H1 (cell line): ENCODE measurements at regions not wholly inside any gene's neighbourhood (a gene's known extent, or its start where the extent isn't known, plus 50 kb on each side); places are given as distances from the start of the nearest gene placed in this dataset.

Experiments used
- TF ChIP-seq, protein P1 (sequence below): fragments of 300-600 bp; sonication (generic); IDR thresholded peaks from 2 replicates; pipeline ENCODE4 v1.7.1; 2012; ENCODE audit warnings: low read length, moderate library complexity, mild to moderate bottlenecking, inconsistent platforms; ENCODE audit not compliant: insufficient replicate concordance

DNA sequence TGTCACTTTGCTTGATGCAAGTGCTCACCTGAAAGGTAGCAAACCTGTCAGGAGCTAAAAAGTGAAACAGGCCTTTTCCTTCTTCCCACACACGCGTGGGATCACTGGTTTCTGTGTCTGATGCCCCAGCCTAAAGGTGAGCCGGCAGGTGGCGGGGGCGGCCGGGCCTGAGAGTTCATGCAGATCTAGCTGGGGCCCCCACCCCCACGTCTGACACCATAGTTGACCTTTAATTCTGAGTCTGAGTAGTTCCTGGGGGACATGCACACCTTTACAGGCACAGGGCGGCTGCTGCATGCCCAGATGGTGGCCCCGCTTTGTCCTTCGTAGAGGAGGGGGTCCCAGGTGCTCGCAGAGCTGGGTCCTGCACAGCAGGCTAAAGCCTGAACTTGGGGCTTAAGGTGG is 345.3 kb downstream of the TEX29 start (continued):
- TF ChIP-seq, protein P1, sequence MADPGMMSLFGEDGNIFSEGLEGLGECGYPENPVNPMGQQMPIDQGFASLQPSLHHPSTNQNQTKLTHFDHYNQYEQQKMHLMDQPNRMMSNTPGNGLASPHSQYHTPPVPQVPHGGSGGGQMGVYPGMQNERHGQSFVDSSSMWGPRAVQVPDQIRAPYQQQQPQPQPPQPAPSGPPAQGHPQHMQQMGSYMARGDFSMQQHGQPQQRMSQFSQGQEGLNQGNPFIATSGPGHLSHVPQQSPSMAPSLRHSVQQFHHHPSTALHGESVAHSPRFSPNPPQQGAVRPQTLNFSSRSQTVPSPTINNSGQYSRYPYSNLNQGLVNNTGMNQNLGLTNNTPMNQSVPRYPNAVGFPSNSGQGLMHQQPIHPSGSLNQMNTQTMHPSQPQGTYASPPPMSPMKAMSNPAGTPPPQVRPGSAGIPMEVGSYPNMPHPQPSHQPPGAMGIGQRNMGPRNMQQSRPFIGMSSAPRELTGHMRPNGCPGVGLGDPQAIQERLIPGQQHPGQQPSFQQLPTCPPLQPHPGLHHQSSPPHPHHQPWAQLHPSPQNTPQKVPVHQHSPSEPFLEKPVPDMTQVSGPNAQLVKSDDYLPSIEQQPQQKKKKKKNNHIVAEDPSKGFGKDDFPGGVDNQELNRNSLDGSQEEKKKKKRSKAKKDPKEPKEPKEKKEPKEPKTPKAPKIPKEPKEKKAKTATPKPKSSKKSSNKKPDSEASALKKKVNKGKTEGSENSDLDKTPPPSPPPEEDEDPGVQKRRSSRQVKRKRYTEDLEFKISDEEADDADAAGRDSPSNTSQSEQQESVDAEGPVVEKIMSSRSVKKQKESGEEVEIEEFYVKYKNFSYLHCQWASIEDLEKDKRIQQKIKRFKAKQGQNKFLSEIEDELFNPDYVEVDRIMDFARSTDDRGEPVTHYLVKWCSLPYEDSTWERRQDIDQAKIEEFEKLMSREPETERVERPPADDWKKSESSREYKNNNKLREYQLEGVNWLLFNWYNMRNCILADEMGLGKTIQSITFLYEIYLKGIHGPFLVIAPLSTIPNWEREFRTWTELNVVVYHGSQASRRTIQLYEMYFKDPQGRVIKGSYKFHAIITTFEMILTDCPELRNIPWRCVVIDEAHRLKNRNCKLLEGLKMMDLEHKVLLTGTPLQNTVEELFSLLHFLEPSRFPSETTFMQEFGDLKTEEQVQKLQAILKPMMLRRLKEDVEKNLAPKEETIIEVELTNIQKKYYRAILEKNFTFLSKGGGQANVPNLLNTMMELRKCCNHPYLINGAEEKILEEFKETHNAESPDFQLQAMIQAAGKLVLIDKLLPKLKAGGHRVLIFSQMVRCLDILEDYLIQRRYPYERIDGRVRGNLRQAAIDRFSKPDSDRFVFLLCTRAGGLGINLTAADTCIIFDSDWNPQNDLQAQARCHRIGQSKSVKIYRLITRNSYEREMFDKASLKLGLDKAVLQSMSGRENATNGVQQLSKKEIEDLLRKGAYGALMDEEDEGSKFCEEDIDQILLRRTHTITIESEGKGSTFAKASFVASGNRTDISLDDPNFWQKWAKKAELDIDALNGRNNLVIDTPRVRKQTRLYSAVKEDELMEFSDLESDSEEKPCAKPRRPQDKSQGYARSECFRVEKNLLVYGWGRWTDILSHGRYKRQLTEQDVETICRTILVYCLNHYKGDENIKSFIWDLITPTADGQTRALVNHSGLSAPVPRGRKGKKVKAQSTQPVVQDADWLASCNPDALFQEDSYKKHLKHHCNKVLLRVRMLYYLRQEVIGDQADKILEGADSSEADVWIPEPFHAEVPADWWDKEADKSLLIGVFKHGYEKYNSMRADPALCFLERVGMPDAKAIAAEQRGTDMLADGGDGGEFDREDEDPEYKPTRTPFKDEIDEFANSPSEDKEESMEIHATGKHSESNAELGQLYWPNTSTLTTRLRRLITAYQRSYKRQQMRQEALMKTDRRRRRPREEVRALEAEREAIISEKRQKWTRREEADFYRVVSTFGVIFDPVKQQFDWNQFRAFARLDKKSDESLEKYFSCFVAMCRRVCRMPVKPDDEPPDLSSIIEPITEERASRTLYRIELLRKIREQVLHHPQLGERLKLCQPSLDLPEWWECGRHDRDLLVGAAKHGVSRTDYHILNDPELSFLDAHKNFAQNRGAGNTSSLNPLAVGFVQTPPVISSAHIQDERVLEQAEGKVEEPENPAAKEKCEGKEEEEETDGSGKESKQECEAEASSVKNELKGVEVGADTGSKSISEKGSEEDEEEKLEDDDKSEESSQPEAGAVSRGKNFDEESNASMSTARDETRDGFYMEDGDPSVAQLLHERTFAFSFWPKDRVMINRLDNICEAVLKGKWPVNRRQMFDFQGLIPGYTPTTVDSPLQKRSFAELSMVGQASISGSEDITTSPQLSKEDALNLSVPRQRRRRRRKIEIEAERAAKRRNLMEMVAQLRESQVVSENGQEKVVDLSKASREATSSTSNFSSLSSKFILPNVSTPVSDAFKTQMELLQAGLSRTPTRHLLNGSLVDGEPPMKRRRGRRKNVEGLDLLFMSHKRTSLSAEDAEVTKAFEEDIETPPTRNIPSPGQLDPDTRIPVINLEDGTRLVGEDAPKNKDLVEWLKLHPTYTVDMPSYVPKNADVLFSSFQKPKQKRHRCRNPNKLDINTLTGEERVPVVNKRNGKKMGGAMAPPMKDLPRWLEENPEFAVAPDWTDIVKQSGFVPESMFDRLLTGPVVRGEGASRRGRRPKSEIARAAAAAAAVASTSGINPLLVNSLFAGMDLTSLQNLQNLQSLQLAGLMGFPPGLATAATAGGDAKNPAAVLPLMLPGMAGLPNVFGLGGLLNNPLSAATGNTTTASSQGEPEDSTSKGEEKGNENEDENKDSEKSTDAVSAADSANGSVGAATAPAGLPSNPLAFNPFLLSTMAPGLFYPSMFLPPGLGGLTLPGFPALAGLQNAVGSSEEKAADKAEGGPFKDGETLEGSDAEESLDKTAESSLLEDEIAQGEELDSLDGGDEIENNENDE: no peak
- TF ChIP-seq, all 59 proteins: peak for 0
